GM18861 (cell line): ENCODE measurements at regions not wholly inside any gene's neighbourhood (a gene's known extent, or its start where the extent isn't known, plus 50 kb on each side); places are given as distances from the start of the nearest gene placed in this dataset.
A peak's percentile ranks its signal among the peaks of the same experiment; 100 is the strongest.

Experiments used
- ATAC-seq: cut with Tn5 transposase; IDR thresholded peaks from one replicate; pipeline ENCODE4 v1.9.1; 2021; ENCODE audit not compliant: unreplicated experiment

DNA sequence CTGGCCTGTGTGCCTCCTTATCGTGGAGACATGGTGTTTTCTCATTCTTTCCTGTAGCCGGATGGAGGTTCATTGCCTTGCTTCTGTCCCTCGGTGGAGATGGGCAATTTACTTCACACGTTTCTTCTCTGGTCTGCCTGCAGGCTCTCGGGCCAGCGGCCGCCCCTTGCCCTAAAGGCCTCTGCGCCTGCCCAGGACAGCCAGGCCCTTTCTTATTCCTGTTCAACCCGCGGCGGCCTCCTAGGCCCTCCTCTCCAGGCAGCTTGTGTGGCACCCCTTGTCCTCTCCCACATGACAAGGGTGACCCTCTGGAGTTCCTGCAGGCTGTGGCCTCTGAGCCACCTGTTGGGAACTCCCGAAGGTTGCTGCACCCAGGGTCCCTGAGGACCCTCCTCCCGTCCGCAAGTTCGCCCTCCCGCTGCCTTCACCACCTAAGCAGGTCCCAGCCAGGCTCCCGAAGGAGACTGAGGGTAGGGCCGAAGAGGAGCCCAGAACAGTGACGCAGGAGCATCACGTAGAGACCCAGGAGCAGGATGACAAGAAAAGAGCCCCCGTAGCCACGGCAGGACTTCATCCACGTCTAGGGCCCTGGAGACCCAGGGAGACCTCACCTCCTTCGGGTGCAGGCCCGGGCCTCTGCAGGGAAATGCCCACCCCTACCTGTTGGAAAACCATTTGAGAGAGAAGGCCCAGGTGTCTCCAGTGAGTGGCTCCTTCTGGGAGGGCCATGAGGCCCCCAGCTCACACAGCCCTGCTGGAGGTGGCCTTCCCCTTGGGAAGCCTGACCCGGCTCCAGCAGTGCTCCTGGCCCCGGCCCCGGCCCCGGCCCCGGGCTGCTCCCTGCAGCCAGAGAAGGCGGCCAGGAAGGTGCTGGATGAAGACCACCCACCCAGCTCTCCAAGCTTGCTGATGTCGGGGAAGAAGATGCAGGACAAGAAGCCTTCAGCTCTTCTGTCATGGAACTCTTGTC, 291.4 kb downstream of the TLE4 start:
- ATAC-seq: no peak

GRCh38 chr9:79858508-79858907, 286.7 kb downstream of the TLE4 start:
- no peak for ATAC-seq

GRCh38 chr9:79857188-79857587, 285.4 kb downstream of the TLE4 start:
- no peak for ATAC-seq

- ATAC-seq: no peak
Observed at GRCh38 chr9:79847074-79847473, 275.3 kb downstream of the TLE4 start.

- ATAC-seq: no peak
Observed at GRCh38 chr9:79829566-79830302, 258.0 kb downstream of the TLE4 start.

- peak; percentile 92 for ATAC-seq
Observed at GRCh38 chr9:79824265-79824664, 252.5 kb downstream of the TLE4 start.

GRCh38 chr9:79817438-79818004, 245.8 kb downstream of the TLE4 start:
- peak; percentile 70 for ATAC-seq

DNA sequence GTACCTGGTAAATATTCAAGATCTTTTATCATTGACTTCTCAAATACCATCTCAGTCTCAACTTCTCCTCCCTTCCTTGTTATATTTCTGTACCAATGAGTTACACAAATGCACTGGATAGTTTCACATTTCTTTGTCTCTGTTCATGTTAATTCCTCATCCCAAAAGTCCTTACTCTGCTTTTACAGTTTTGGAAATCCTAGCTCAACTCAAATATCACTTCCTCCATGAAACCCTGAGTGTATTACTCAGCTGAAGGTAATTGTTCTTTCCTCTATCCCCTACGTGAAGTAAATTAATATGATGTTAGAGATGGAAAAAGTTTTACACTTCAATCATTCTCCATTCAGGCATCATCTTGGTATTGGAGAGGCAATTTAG, 241.5 kb downstream of the TLE4 start:
- no peak for ATAC-seq

DNA sequence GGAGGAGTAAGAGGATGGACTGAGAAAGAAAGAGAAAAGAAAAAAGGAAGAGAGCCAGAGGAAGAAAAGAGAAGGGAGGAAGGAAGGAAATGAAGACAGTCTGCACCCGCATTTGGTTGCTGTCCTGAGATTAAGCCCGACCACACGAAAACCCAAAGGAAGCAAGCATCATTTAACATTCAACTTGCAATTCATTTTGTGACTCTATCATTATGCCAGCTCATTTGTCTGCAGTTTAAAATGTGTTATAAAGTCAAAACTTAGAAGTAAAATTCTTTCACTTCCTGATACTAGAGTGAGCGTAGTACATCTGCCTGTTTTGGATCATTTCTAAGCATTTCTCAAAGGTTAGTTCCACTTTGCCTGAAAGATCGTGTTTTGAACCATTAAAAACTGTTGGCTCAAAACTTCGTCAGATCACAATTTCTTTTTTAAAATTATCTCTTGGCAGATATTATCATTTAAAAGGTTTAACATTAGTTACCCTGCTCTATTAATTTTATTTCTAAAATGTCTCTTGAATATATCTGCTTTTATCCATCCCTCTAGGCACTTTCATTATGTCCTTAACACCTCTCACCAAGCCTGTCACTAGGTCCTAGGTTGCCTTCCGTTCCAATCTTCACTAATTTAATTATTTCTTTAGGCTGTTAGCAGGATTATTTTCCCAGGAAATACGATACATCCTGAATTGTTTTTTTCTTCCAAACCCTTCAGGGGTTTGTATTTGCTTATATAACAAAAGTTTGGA, 240.9 kb downstream of the TLE4 start:
- ATAC-seq: peak; percentile 91

DNA sequence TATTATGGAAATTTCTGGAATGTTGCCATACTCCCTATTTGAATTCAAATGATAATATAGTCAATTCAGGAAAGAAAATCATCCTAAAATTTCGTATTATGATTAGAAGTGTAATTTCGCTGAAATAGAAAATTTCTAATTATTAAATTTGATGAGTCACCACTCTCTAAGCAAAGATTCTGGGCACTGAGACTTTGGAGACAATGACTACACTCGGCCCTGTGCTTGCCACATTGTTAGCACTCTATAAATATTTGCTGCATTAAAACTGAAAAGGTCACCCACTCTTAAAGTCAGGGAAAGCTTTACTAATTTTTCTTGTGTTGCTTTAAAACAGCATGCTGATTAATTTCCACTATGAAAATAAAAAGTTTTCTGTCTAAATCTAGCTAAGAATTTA, 240.3 kb downstream of the TLE4 start:
- ATAC-seq: peak; percentile 0

- ATAC-seq: no peak
Observed at GRCh38 chr9:79809931-79810330, 238.2 kb downstream of the TLE4 start.

DNA sequence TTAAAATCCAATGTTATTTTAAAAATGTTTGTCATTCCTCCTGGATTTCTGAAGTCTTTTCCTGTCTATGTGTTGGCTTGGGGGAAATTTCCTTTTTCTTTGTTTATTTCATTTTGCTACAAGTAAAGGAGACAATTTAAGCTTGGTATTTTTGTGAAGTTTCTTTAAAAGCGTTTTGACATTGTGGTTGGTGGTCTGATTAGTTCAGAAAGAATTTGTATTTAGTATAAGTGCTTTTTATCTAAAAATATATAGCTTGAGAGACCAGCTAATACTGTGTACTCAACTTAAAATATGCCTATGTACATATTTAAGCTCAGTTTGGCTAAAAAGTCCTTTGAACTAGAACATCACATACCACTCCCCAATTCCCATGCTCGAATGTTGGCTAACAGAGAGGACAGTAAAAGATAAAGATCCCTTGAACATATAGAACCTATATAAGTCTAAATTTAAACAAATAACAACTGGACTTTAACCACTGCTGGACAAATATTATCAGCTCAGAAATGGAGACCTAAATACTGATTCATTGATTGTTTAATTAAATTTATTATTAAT, 237.6 kb downstream of the TLE4 start:
- no peak for ATAC-seq

DNA sequence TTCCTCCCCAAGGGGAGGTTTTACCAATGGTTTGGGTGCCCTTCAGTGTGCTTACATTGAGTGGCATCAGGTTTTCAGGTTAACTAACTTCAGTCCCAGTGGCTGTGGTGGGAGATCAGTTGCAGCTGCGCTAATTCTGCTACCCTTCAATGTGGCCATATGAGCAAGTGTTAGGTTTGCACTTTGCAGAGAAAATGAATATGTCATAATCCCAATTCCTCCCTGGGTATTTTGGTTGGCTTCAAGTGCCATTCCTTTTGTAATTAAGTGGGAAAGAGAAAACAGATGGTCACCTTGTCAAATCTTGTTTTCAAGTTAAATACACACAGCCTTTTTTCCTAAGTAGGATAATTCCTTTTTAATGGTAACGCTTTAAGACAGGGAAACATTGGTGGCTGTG, 236.2 kb downstream of the TLE4 start:
- ATAC-seq: no peak

- no peak for ATAC-seq
Observed at GRCh38 chr9:79806086-79806485, 234.3 kb downstream of the TLE4 start.

DNA sequence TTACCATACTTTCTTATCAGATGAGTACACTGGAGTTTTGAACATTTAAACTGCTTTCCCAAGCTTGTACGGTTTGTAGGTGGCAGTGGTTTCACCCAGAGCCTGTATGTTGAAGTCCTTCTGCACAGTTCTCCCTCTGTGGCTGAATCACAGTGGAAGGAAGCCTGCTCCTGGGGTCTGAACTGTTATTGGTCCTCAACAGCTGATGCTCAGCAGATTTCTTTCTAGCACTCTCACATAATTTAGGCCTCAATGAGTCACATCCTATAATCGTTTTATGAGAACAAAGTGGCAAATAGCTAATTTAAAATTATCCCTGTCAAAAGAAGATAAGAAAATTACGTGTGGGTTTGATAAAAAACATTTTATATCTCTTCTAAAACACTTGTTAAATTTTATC, 229.7 kb downstream of the TLE4 start:
- no peak for ATAC-seq

- no peak for ATAC-seq
Observed at GRCh38 chr9:79800578-79800977, 228.8 kb downstream of the TLE4 start.

DNA sequence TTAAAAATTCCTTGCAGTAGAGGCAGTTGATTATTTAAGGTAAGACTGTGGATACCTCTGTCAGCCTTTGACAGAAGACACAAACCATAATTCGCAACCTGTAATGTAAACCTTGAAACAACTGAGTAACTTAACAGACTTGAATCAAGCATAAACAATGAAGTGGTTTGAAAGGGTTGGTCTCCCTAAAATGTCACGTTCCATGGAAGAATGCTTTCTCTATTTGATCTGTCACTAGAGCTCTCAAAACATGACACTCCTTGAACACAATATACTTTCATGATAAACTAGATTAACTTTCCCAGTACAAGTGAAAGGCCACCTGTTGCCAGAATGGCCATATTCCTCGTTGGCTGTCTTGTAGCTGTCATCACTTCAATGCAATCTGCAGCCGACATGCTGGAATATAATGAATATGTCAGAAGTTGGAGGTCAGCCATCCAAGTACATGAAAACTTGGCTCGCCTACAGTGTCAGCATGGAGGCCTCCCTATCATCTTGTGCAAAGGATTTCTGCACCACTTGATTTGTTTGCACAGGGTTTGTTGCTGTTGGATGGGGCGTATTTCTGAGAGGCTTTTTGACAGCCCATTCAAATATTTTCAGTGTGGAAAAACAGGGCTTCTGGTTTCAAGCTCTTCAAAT, 228.0 kb downstream of the TLE4 start:
- no peak for ATAC-seq

DNA sequence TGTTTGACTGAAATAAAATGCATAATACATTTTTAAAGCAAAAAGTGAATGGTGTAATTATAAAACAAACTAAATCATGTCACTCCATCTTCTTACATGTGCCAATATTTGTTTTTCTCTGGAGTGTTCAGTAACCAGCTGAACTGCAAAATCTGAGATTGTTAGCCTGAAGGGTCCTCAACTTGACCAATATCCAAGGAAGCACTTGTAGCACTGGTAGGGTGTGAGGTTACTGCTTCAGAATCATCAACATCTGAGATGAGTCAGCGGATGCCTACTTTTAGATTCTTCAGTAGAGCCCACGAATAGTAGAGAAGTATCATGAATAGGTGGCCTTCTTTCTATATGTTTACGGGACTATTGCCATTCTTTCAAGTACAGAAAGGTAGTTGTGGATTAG, 226.7 kb downstream of the TLE4 start:
- no peak for ATAC-seq

DNA sequence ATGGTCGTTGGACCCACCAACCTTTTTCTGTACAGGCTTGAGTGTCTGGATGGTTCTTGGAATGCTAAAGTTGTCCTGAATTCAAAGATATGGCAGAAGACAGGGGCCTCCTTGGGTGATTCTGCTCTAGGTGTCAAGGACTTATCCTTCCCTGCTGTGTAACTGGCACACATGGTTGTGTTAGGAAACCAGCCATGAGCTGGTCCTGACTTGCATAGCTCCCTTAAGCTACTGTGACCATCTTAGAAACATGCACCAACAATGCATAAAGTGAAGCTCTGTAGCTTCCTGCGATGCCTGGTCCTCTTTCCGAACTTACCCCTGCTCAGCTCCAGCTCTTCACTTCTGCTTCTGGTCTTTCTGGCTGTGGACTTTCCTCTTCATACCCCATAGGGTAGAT, 224.6 kb downstream of the TLE4 start:
- ATAC-seq: no peak

GRCh38 chr9:79788662-79789061, 216.9 kb downstream of the TLE4 start:
- ATAC-seq: no peak
